Prostate gland (tissue), 2 donors: ENCODE measurements at regions not wholly inside any gene's neighbourhood (a gene's known extent, or its start where the extent isn't known, plus 50 kb on each side); places are given as distances from the start of the nearest gene placed in this dataset.

Experiments used
- DNase-seq: peaks from one replicate; pipeline ENCODE4 v3.0.0-alpha.2; 2019; ENCODE audit warnings: low spot score
- H3K27ac ChIP-seq, 2 donors: fragments of 200-600 bp; sonication (generic); 2 replicates each; pipeline ENCODE4 v1.5.1; 2017 to 2019
- H3K27me3 ChIP-seq: fragments of 200-600 bp; sonication (generic); replicated peaks from 2 replicates; pipeline ENCODE4 v1.5.1; 2019; ENCODE audit not compliant: insufficient read depth
- H3K36me3 ChIP-seq, 2 donors: fragments of 200-600 bp; sonication (generic); 1 replicate in 1 of 2; 2 replicates in 1 of 2; pipeline versions ENCODE4 v1.5.1 to v1.8.1; 2017 to 2019
- H3K4me1 ChIP-seq: fragments of 200-600 bp; sonication (generic); replicated peaks from 2 replicates; pipeline ENCODE4 v1.5.1; 2019
- H3K4me3 ChIP-seq, 2 donors: fragments of 200-600 bp; sonication (generic); 2 replicates each; pipeline ENCODE4 v1.5.1; 2017 to 2019
- H3K9me3 ChIP-seq: fragments of 200-600 bp; sonication (generic); 2 replicates; pipeline ENCODE4 v1.5.1; 2017
- POLR2A ChIP-seq: fragments of 450-650 bp; IDR thresholded peaks from one replicate; pipeline ENCODE4 v1.6.1; 2016; ENCODE audit warnings: antibody characterized with exemption, mild to moderate bottlenecking
- POLR2AphosphoS5 ChIP-seq: sonication (generic); formaldehyde crosslinking; IDR thresholded peaks from one replicate; pipeline ENCODE4 v1.6.1; 2017; ENCODE audit warnings: antibody characterized with exemption
- WGBS: methylation state at CpG from one replicate; pipeline ENCODE4 v1.1.5; 2018; 5-methylcytosine and 5-hydroxymethylcytosine counted together
- intact Hi-C: fragments of 100-400 bp; cut with DNase I; formaldehyde crosslinking; loops from one replicate; pipeline ENCODE4 v1.14.2; 2022
- TF ChIP-seq, protein P1 (sequence below), 4 experiments: fragments of 200-600 bp in 2 of 4; fragments of 450-650 bp in 2 of 4; sonication (generic) in 2 of 4; IDR thresholded peaks; 1 replicate in 3 of 4; 2 replicates in 1 of 4; pipeline ENCODE4 v1.5.1; 2016 to 2019; ENCODE audit warnings: antibody characterized with exemption in 4 of 4, mild to moderate bottlenecking in 2 of 4, moderate library complexity in 2 of 4

- intact Hi-C loops, result no loop called here
- TF ChIP-seq, protein P1, sequence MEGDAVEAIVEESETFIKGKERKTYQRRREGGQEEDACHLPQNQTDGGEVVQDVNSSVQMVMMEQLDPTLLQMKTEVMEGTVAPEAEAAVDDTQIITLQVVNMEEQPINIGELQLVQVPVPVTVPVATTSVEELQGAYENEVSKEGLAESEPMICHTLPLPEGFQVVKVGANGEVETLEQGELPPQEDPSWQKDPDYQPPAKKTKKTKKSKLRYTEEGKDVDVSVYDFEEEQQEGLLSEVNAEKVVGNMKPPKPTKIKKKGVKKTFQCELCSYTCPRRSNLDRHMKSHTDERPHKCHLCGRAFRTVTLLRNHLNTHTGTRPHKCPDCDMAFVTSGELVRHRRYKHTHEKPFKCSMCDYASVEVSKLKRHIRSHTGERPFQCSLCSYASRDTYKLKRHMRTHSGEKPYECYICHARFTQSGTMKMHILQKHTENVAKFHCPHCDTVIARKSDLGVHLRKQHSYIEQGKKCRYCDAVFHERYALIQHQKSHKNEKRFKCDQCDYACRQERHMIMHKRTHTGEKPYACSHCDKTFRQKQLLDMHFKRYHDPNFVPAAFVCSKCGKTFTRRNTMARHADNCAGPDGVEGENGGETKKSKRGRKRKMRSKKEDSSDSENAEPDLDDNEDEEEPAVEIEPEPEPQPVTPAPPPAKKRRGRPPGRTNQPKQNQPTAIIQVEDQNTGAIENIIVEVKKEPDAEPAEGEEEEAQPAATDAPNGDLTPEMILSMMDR (IDR thresholded peaks at IDR 0.05), result no peak
- TF ChIP-seq POLR2A, result no peak
- Histone ChIP-seq H3K36me3 (no peaks in the 10 kb centered on the region), H3K4me3 (no peak overlapping the region), H3K27ac (no peak overlapping the region), H3K27me3 (no peaks in the 10 kb centered on the region), H3K9me3 (no peaks in the 10 kb centered on the region), H3K4me1 (no peaks in the 10 kb centered on the region)
- DNase-seq, result no peak
- WGBS, result 46% methylated on average over 4 of the region's 4 CpGs
Measured at GRCh38 chr1:168894397-168894903, 165.4 kb upstream of the DPT start.

GRCh38 chr1:168897249-168897648, 168.2 kb upstream of the DPT start:
- TF ChIP-seq, protein P1 (IDR thresholded peaks at IDR 0.05), result no peak
- TF ChIP-seq POLR2AphosphoS5, result no peak
- TF ChIP-seq POLR2A, result no peak
- no peak overlapping the region for H3K4me3 ChIP-seq
- H3K9me3 ChIP-seq, result no peaks in the 10 kb centered on the region
- no peak overlapping the region for H3K27ac ChIP-seq
- H3K4me1 ChIP-seq, result no peaks in the 10 kb centered on the region
- intact Hi-C loops, result no loop called here
- no peaks in the 10 kb centered on the region for H3K27me3 ChIP-seq
- WGBS, result 88% methylated on average over 2 of the region's 2 CpGs
- no peaks in the 10 kb centered on the region for H3K36me3 ChIP-seq
- DNase-seq, result no peak

DNA sequence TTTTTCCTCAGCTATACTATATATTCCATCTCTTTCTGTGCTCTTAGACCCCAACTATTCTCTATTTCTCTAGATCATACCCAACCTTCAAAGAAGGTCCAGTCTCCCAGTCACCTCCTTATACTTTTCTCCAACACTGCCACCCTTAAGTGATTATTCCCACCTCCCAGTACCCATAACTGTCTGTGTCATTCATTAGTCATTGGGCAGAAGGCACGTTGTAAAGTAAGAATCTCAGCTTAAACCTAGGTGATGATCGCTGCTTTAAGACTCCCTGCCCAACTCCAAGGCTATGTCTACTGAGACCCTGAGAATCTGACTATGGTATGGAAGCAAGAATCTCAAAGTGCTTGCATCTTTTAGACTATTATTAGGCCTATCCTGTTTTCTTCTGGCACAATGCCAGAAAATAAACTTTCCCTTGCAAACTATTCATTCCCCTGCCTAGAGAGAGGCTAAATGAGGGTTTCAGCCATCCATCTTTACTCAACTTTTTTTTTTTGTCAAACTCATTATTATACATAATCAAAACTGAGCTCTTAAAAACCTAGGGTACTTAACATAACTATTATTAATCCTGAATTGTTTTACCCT, 174.3 kb upstream of the DPT start:
- Histone ChIP-seq H3K27ac (no peak overlapping the region), H3K4me3 (no peak overlapping the region), H3K9me3 (no peaks in the 10 kb centered on the region), H3K4me1 (peaks cover 6% of the 10 kb centered on the region), H3K36me3 (no peaks in the 10 kb centered on the region), H3K27me3 (no peaks in the 10 kb centered on the region)
- intact Hi-C loops, result no loop called here
- TF ChIP-seq POLR2A, result no peak
- 86% methylated on average over 2 of the region's 2 CpGs for WGBS
- no peak for DNase-seq

DNA sequence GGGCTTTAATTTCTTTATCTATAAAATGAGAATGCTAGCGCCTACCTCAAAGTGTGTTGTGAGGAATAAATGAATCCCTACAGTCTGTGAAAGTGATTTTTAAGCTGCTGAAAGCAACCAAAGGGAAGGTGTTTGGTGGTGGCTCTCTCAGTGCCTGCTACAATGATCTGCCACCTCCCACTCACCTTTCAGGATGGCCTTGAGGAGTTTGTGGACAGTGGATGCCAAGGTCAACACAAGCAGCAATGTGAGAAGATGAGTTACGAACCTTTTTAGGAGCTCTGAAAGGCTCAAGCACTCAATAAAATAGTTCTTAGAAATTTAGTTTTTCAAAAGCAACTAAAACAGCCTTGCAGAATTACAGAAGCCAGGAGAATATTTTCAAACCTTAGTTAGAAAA, 176.6 kb upstream of the DPT start:
- H3K4me3 ChIP-seq, result no peak overlapping the region
- TF ChIP-seq POLR2A, result no peak
- no peak for DNase-seq
- peaks cover 6% of the 10 kb centered on the region for H3K4me1 ChIP-seq
- intact Hi-C loops, result no loop called here
- peak overlapping the region in 1 of 2 donors; percentile 15 for H3K27ac ChIP-seq
- no peaks in the 10 kb centered on the region for H3K36me3 ChIP-seq
- H3K27me3 ChIP-seq, result no peaks in the 10 kb centered on the region
- 74% methylated on average over 2 of the region's 2 CpGs for WGBS
- H3K9me3 ChIP-seq, result no peaks in the 10 kb centered on the region

- intact Hi-C loops, result no loop called here
- TF ChIP-seq POLR2A, result no peak
- no peak for TF ChIP-seq POLR2AphosphoS5
- TF ChIP-seq, protein P1 (IDR thresholded peaks at IDR 0.05), result no peak
- no peak for DNase-seq
- H3K27ac ChIP-seq, result peak overlapping the region; percentile 34 to 47
- WGBS, result 46% methylated on average over 2 of the region's 2 CpGs
- H3K27me3 ChIP-seq, result no peaks in the 10 kb centered on the region
- peaks cover 6% of the 10 kb centered on the region for H3K4me1 ChIP-seq
- no peaks in the 10 kb centered on the region for H3K9me3 ChIP-seq
- H3K36me3 ChIP-seq, result no peaks in the 10 kb centered on the region
- no peak overlapping the region for H3K4me3 ChIP-seq
Measured at GRCh38 chr1:168906367-168906766, 177.4 kb upstream of the DPT start.

DNA sequence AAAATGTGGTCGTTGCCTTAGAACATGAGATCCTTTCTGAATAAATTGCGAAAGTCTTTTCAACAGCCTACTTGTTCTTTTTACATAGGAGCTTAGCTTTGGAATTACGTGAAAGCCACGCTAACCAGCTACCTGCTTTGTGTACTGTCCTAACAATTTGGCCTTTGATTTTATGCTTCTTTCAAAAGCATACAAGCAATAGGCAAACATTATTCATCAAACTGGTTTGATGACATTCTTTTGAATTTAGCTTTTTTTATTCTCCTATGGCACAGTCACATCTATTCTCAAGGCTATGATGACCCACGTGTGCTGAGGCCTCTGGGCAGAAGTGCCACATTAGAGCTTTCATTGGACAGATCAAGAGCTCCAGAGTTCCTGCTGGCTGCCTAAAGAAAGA, 178.0 kb upstream of the DPT start:
- peaks cover 6% of the 10 kb centered on the region for H3K4me1 ChIP-seq
- TF ChIP-seq POLR2AphosphoS5, result peak; percentile 85
- TF ChIP-seq, protein P1 (IDR thresholded peaks at IDR 0.05), result no peak
- peak overlapping the region; percentile 34 to 47 for H3K27ac ChIP-seq
- no peaks in the 10 kb centered on the region for H3K36me3 ChIP-seq
- no peaks in the 10 kb centered on the region for H3K27me3 ChIP-seq
- intact Hi-C loops, result no loop called here
- H3K4me3 ChIP-seq, result no peak overlapping the region
- no peaks in the 10 kb centered on the region for H3K9me3 ChIP-seq
- WGBS, result 38% methylated on average over 5 of the region's 5 CpGs
- peak; percentile 53 for DNase-seq
